SK-N-SH (cell line): ENCODE measurements at regions not wholly inside any gene's neighbourhood (a gene's known extent, or its start where the extent isn't known, plus 50 kb on each side); places are given as distances from the start of the nearest gene placed in this dataset.

ENCODE experiments used
- CTCF ChIA-PET: fragments of 300-600, 350-600 bp; formaldehyde crosslinking; extraction: SDS; loops from one replicate; lab custom pipeline; 2021; lab: Yijun Ruan, JAX
- POLR2A ChIA-PET: fragments of 350-600 bp; sonication (Branson Sonifier 250); formaldehyde crosslinking; extraction: SDS; loops from one replicate; lab custom pipeline; 2020; ENCODE audit warnings: antibody characterized with exemption, inconsistent platforms; lab: Yijun Ruan, JAX
- DNase-seq: peaks from one replicate; pipeline ENCODE4 v3.0.0; 2012
- H2AFZ ChIP-seq: fragments of 200-600 bp; sonication (generic); 2 replicates; pipeline ENCODE4 v1.8.1; 2016; ENCODE audit warnings: antibody characterized with exemption, mild to moderate bottlenecking, low read depth
- H3F3A ChIP-seq: fragments of 200-600 bp; sonication (generic); replicated peaks from 2 replicates; pipeline ENCODE3; 2016; ENCODE audit warnings: antibody characterized with exemption, mild to moderate bottlenecking; ENCODE audit not compliant: insufficient read depth
- H3K27ac ChIP-seq, 2 experiments: fragments of 200-500 bp in 1 of 2; fragments of 200-600 bp in 1 of 2; sonication (Bioruptor generic) in 1 of 2; sonication (generic), shearing (Covaris generic) in 1 of 2; 2 replicates each; pipeline versions ENCODE4 v1.5.1 to v1.6.1; 2014 to 2016; ENCODE audit warnings: low read depth in 2 of 2, inconsistent platforms in 1 of 2, low read length in 1 of 2, mild to moderate bottlenecking in 1 of 2, mixed read lengths in 1 of 2
- H3K27me3 ChIP-seq: fragments of 200-600 bp; sonication (generic), shearing (Covaris generic); 2 replicates; pipeline ENCODE4 v1.6.1; 2016; ENCODE audit warnings: mixed run types; ENCODE audit not compliant: insufficient read depth
- H3K36me3 ChIP-seq, 2 experiments: fragments of 200-500 bp in 1 of 2; fragments of 200-600 bp in 1 of 2; sonication (Bioruptor generic) in 1 of 2; sonication (generic) in 1 of 2; replicated peaks in 1 of 2; 2 replicates each; pipeline versions ENCODE3 to v1.5.1; 2014 to 2016; ENCODE audit warnings: low read length in 1 of 2, mild to moderate bottlenecking in 1 of 2; ENCODE audit not compliant: insufficient read depth in 2 of 2, control insufficient read depth in 1 of 2
- H3K4me1 ChIP-seq, 2 experiments: fragments of 200-500 bp in 1 of 2; fragments of 200-600 bp in 1 of 2; sonication (Bioruptor generic) in 1 of 2; sonication (generic), shearing (Covaris generic) in 1 of 2; 2 replicates each; pipeline versions ENCODE4 v1.5.1 to v1.6.1; 2014 to 2016; ENCODE audit warnings: low read depth in 1 of 2, low read length in 1 of 2, mixed run types in 1 of 2; ENCODE audit not compliant: insufficient read depth in 2 of 2, control insufficient read depth in 1 of 2
- H3K4me2 ChIP-seq: fragments of 200-600 bp; sonication (generic), shearing (Covaris generic); 2 replicates; pipeline ENCODE4 v1.6.1; 2017; ENCODE audit warnings: mixed run types
- H3K4me3 ChIP-seq, 2 experiments: fragments of 200-500 bp in 1 of 2; fragments of 200-600 bp in 1 of 2; sonication (Bioruptor generic) in 1 of 2; sonication (generic), shearing (Covaris generic) in 1 of 2; 2 replicates each; pipeline versions ENCODE4 v1.5.1 to v1.8.1; 2014 to 2016; ENCODE audit warnings: low read depth in 2 of 2, inconsistent platforms in 1 of 2, low read length in 1 of 2, mild to moderate bottlenecking in 1 of 2, mixed read lengths in 1 of 2, moderate library complexity in 1 of 2
- H3K79me2 ChIP-seq: fragments of 200-600 bp; sonication (generic); 2 replicates; pipeline ENCODE4 v1.8.1; 2017; ENCODE audit warnings: mild to moderate bottlenecking; ENCODE audit not compliant: insufficient read depth
- H3K9ac ChIP-seq: fragments of 200-600 bp; sonication (generic); 2 replicates; pipeline ENCODE4 v1.6.1; 2017; ENCODE audit warnings: mixed run types
- H3K9me2 ChIP-seq: fragments of 200-600 bp; sonication (generic); 2 replicates; pipeline ENCODE4 v1.6.1; 2017; ENCODE audit warnings: mixed run types
- H3K9me3 ChIP-seq: fragments of 200-600 bp; sonication (generic); 2 replicates; pipeline ENCODE4 v1.6.1; 2017; ENCODE audit warnings: mixed run types, mild to moderate bottlenecking, moderate library complexity
- H4K20me1 ChIP-seq: fragments of 200-600 bp; sonication (generic); 2 replicates; pipeline ENCODE4 v1.6.1; 2017; ENCODE audit warnings: mild to moderate bottlenecking, mixed run types; ENCODE audit not compliant: insufficient read depth
- EZH2phosphoT487 ChIP-seq: fragments of 200-600 bp; sonication (generic); IDR thresholded peaks from 2 replicates; pipeline ENCODE4 v1.6.1; 2017; ENCODE audit warnings: low read depth, mixed run types, mild to moderate bottlenecking, antibody characterized with exemption, moderate library complexity, borderline replicate concordance
- FOXJ3 ChIP-seq: sonication (generic); formaldehyde crosslinking; IDR thresholded peaks from 2 replicates; pipeline ENCODE4 v1.5.1; 2020; ENCODE audit warnings: mild to moderate bottlenecking, missing genetic modification reagents
- GATA2 ChIP-seq: sonication (generic); formaldehyde crosslinking; IDR thresholded peaks from 2 replicates; pipeline ENCODE4 v1.5.0; 2020; ENCODE audit warnings: mild to moderate bottlenecking, missing genetic modification reagents
- JUND ChIP-seq: IDR thresholded peaks from 2 replicates; pipeline ENCODE4 v1.4.0; 2012
- MXI1 ChIP-seq: IDR thresholded peaks from 2 replicates; pipeline ENCODE4 v1.6.1; 2012; ENCODE audit warnings: mild to moderate bottlenecking, low read depth, low read length, improper control_type of control experiment
- NFIC ChIP-seq: IDR thresholded peaks from 2 replicates; pipeline ENCODE4 v1.4.0; 2012; ENCODE audit warnings: borderline replicate concordance
- RCOR1 ChIP-seq: fragments of 150-350 bp; IDR thresholded peaks from 2 replicates; pipeline ENCODE4 v1.6.1; 2017; ENCODE audit warnings: antibody characterized with exemption, low read length
- RFX5 ChIP-seq: IDR thresholded peaks from 2 replicates; pipeline ENCODE4 v1.6.1; 2012; ENCODE audit warnings: mild to moderate bottlenecking, improper control_type of control experiment, low read length
- TAF1 ChIP-seq: IDR thresholded peaks from 2 replicates; pipeline ENCODE4 v1.6.1; 2012; ENCODE audit warnings: low read depth, mild to moderate bottlenecking, low read length, moderate library complexity, borderline replicate concordance
- TCF12 ChIP-seq: IDR thresholded peaks from 2 replicates; pipeline ENCODE4 v1.4.0; 2012
- TEAD4 ChIP-seq: IDR thresholded peaks from 2 replicates; pipeline ENCODE4 v1.4.0; 2012; ENCODE audit warnings: mild to moderate bottlenecking, borderline replicate concordance; ENCODE audit not compliant: insufficient read depth
- USF1 ChIP-seq: IDR thresholded peaks from 2 replicates; pipeline ENCODE4 v1.4.0; 2012; ENCODE audit warnings: low read depth, borderline replicate concordance
- WGBS: methylation state at CpG from one replicate; pipeline ENCODE4 v1.1.6; 2017; ENCODE audit warnings: low lambda C conversion rate; 5-methylcytosine and 5-hydroxymethylcytosine counted together
- TF ChIP-seq, protein P1 (sequence below): fragments of 150-350 bp; IDR thresholded peaks from 2 replicates; pipeline ENCODE4 v1.6.1; 2017; ENCODE audit warnings: antibody characterized with exemption, low read length, low read depth, borderline replicate concordance
- TF ChIP-seq, protein P2 (sequence below): IDR thresholded peaks from 2 replicates; pipeline ENCODE4 v1.4.0; 2012; ENCODE audit warnings: low read depth, borderline replicate concordance

DNA sequence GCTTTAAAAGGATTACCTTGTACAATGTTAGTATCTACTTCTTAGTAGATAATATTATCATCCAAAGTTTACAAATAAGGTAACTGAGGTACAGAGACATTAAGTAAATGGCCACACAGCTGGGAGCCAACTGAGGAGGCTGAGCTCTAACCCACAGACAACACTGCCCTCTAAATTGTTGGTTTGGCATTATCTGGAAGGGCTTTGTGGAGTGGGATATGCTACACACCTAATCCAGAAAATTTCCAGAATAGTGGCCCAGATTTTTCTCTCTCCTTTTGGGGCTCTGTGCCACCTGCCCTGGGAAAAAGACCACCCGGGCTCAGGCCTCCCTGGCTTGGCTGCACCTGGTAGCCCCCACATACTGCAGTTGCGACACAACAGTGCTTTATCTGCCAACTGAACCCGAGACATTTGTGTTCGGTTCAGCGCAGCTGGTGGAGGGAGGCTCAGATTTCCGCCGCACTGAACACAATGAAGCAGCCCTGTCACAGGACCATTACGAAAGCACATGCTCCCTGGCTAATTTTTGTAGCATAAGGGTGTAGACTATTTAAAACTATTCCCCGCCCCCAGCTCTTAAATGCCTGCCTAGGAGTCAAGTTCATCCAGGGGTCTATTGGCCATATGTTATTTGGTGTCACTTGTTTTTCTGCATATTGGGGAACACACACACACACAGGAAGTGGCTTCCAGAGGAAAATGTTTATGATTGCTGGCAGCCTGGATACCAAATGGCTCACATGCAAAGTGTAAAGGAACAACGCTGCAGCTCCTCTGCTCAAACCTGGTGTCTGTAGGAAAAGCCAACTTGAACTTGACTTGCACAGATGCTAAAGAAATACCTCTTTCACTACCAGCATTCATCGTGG, 92.3 kb upstream of the ESRRG start:
- H4K20me1 ChIP-seq, result no peaks in the 10 kb centered on the region
- ChIA-PET POLR2A (no interaction called here), CTCF (no interaction called here)
- no peak for DNase-seq
- H3K4me2 ChIP-seq, result no peak overlapping the region
- H3K9me2 ChIP-seq, result no peaks in the 10 kb centered on the region
- no peaks in the 10 kb centered on the region for H3K36me3 ChIP-seq
- peaks cover 0 to 17% of the 10 kb centered on the region in 2 experiments; a peak in 2 of 4 replicates for H3K4me1 ChIP-seq
- H2AFZ ChIP-seq, result no peak overlapping the region
- H3K4me3 ChIP-seq, result no peak overlapping the region
- H3K27me3 ChIP-seq, result no peaks in the 10 kb centered on the region
- WGBS, result 70% methylated on average over 11 of the region's 11 CpGs
- H3F3A ChIP-seq, result no peaks in the 10 kb centered on the region
- H3K9me3 ChIP-seq, result no peaks in the 10 kb centered on the region
- no peak overlapping the region for H3K9ac ChIP-seq
- no peak overlapping the region for H3K27ac ChIP-seq
- no peak for TF ChIP-seq MXI1
- no peak for TF ChIP-seq EZH2phosphoT487
- TF ChIP-seq FOXJ3 (CRISPR knock-in tag), result no peak
- TF ChIP-seq, protein P1, sequence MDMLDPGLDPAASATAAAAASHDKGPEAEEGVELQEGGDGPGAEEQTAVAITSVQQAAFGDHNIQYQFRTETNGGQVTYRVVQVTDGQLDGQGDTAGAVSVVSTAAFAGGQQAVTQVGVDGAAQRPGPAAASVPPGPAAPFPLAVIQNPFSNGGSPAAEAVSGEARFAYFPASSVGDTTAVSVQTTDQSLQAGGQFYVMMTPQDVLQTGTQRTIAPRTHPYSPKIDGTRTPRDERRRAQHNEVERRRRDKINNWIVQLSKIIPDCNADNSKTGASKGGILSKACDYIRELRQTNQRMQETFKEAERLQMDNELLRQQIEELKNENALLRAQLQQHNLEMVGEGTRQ, result no peak
- TF ChIP-seq USF1, result no peak
- TF ChIP-seq, protein P2, sequence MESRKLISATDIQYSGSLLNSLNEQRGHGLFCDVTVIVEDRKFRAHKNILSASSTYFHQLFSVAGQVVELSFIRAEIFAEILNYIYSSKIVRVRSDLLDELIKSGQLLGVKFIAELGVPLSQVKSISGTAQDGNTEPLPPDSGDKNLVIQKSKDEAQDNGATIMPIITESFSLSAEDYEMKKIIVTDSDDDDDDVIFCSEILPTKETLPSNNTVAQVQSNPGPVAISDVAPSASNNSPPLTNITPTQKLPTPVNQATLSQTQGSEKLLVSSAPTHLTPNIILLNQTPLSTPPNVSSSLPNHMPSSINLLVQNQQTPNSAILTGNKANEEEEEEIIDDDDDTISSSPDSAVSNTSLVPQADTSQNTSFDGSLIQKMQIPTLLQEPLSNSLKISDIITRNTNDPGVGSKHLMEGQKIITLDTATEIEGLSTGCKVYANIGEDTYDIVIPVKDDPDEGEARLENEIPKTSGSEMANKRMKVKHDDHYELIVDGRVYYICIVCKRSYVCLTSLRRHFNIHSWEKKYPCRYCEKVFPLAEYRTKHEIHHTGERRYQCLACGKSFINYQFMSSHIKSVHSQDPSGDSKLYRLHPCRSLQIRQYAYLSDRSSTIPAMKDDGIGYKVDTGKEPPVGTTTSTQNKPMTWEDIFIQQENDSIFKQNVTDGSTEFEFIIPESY, result no peak
- TF ChIP-seq GATA2 (CRISPR knock-in tag), result no peak
- no peak for TF ChIP-seq TCF12
- no peak for TF ChIP-seq RCOR1
- no peak for TF ChIP-seq TEAD4
- TF ChIP-seq TAF1, result no peak
- TF ChIP-seq NFIC, result no peak
- no peak for TF ChIP-seq RFX5
- no peak for TF ChIP-seq JUND
- no peaks in the 10 kb centered on the region for H3K79me2 ChIP-seq
